ENCODE measurements at regions not wholly inside any gene's neighbourhood (a gene's known extent, or its start where the extent isn't known, plus 50 kb on each side); places are given as distances from the start of the nearest gene placed in this dataset.

- TF ChIP-seq CTCF (IDR thresholded peaks at IDR 0.05; ENCODE audit: borderline replicate concordance, extremely low read depth, low read length, poor library complexity, severe bottlenecking) (no peak), EZH2 (IDR thresholded peaks at IDR 0.05; ENCODE audit: borderline replicate concordance, low read depth, low read length, severe bottlenecking) (no peak)
Measured at GRCh38 chr7:13257661-13258060, 570.2 kb downstream of the ARL4A start.

Data from DND-41 (cell line).